Mucosa of rectum (tissue), 2 donors: ENCODE measurements at regions not wholly inside any gene's neighbourhood (a gene's known extent, or its start where the extent isn't known, plus 50 kb on each side); places are given as distances from the start of the nearest gene placed in this dataset.

Source experiments
- H3K27ac ChIP-seq, 2 donors: one replicate each; pipeline ENCODE4 v1.7.0; 2013; ENCODE audit warnings: inconsistent platforms in 2 of 2, low read depth in 2 of 2, low read length in 2 of 2
- H3K27me3 ChIP-seq, 2 donors: one replicate each; pipeline ENCODE4 v1.7.0; 2013; ENCODE audit warnings: low read length in 2 of 2; ENCODE audit not compliant: control insufficient read depth in 2 of 2, insufficient read depth in 2 of 2
- H3K36me3 ChIP-seq, 2 donors: one replicate each; pipeline ENCODE4 v1.7.0; 2013; ENCODE audit warnings: low read length in 2 of 2; ENCODE audit not compliant: control insufficient read depth in 2 of 2, insufficient read depth in 2 of 2
- H3K4me1 ChIP-seq, 2 donors: one replicate each; pipeline ENCODE4 v1.7.0; 2013; ENCODE audit warnings: low read length in 2 of 2, mild to moderate bottlenecking in 1 of 2; ENCODE audit not compliant: control insufficient read depth in 2 of 2, insufficient read depth in 2 of 2
- H3K4me3 ChIP-seq, 2 donors: one replicate each; pipeline ENCODE4 v1.7.0; 2013; ENCODE audit warnings: low read length in 2 of 2
- H3K9ac ChIP-seq, 2 donors: one replicate each; pipeline ENCODE4 v1.7.0; 2013; ENCODE audit warnings: low read length in 2 of 2, low read depth in 1 of 2, mild to moderate bottlenecking in 1 of 2
- H3K9me3 ChIP-seq, 2 donors: one replicate each; pipeline ENCODE4 v1.7.0; 2013; ENCODE audit warnings: low read length in 2 of 2; ENCODE audit not compliant: control insufficient read depth in 2 of 2
- donor health status: healthy.
- donor health status: Normal muscosa, but diverticular disease.

- H3K36me3 ChIP-seq = no peaks in the 10 kb centered on the region
- no peak overlapping the region for H3K9ac ChIP-seq
- H3K4me1 ChIP-seq = no peaks in the 10 kb centered on the region
- no peaks in the 10 kb centered on the region for H3K27me3 ChIP-seq
- peaks cover 0 to 3% of the 10 kb centered on the region in 2 donors for H3K9me3 ChIP-seq
- H3K4me3 ChIP-seq = no peak overlapping the region
- peak overlapping the region in 1 of 2 donors; percentile 45 for H3K27ac ChIP-seq
Measured at GRCh38 chr5:39519566-39520231, 94.9 kb upstream of the DAB2 start.

GRCh38 chr5:39519079-39519478 lies 94.3 kb upstream of the DAB2 start:
- H3K9ac ChIP-seq = no peak overlapping the region
- H3K27ac ChIP-seq = no peak overlapping the region
- H3K36me3 ChIP-seq = no peaks in the 10 kb centered on the region
- no peaks in the 10 kb centered on the region for H3K27me3 ChIP-seq
- peaks cover 0 to 3% of the 10 kb centered on the region in 2 donors for H3K9me3 ChIP-seq
- H3K4me3 ChIP-seq = no peak overlapping the region
- H3K4me1 ChIP-seq = no peaks in the 10 kb centered on the region

- Histone ChIP-seq H3K4me3 (no peak overlapping the region), H3K9me3 (peaks cover 0 to 3% of the 10 kb centered on the region in 2 donors), H3K4me1 (peaks cover 0 to 5% of the 10 kb centered on the region in 2 donors), H3K9ac (no peak overlapping the region), H3K27me3 (no peaks in the 10 kb centered on the region), H3K27ac (no peak overlapping the region), H3K36me3 (no peaks in the 10 kb centered on the region)
Measured at GRCh38 chr5:39518516-39518915, 93.7 kb upstream of the DAB2 start.

DNA sequence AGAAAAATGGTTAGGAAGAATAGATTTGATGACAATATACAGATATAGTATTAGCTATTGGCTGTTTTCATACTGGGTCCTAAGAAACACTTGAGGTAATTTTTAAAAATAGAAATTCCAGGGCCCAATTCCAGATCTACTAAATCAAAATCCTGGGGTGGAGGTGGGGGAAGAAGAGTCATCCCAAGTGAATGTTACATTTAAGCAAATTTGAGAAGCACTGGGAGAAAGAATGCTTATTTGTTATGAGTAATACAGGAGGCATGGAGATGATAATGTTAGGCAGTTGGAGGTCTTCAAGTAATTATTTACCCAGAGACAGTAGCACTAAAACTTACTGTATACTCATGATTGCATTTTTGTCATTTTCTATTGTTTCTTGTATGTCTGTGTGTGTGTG lies 93.0 kb upstream of the DAB2 start:
- Histone ChIP-seq H3K9ac (no peak overlapping the region), H3K27ac (no peak overlapping the region), H3K4me3 (no peak overlapping the region), H3K36me3 (no peaks in the 10 kb centered on the region), H3K4me1 (peaks cover 0 to 7% of the 10 kb centered on the region in 2 donors), H3K27me3 (no peaks in the 10 kb centered on the region), H3K9me3 (peaks cover 0 to 3% of the 10 kb centered on the region in 2 donors)

DNA sequence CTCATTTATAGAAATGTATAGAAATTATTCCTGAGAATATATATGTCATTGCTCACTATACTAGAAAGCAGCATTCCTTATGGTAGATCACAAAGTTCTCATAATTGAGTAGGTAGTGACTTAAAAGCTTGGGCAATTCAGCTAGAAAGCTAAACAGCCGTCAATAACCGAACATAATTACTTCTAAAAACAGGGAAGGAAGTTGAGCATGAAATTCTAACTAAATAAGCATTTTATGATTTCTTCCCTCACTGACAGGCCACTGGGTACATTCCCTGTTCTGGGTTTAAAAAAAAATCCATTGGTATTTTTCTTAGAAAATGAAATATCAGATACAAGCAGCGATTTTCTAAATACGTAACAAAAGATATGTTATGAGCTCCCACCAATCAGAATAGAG lies 91.1 kb upstream of the DAB2 start:
- no peaks in the 10 kb centered on the region for H3K9me3 ChIP-seq
- H3K27ac ChIP-seq = no peak overlapping the region
- H3K36me3 ChIP-seq = no peaks in the 10 kb centered on the region
- H3K9ac ChIP-seq = no peak overlapping the region
- H3K4me3 ChIP-seq = no peak overlapping the region
- H3K4me1 ChIP-seq = peaks cover 0 to 7% of the 10 kb centered on the region in 2 donors
- H3K27me3 ChIP-seq = no peaks in the 10 kb centered on the region

GRCh38 chr5:39513236-39513635 lies 88.5 kb upstream of the DAB2 start:
- no peaks in the 10 kb centered on the region for H3K9me3 ChIP-seq
- H3K9ac ChIP-seq = no peak overlapping the region
- H3K36me3 ChIP-seq = no peaks in the 10 kb centered on the region
- no peaks in the 10 kb centered on the region for H3K27me3 ChIP-seq
- peaks cover 0 to 7% of the 10 kb centered on the region in 2 donors for H3K4me1 ChIP-seq
- peak overlapping the region in 1 of 2 donors; percentile 32 for H3K27ac ChIP-seq
- no peak overlapping the region for H3K4me3 ChIP-seq

DNA sequence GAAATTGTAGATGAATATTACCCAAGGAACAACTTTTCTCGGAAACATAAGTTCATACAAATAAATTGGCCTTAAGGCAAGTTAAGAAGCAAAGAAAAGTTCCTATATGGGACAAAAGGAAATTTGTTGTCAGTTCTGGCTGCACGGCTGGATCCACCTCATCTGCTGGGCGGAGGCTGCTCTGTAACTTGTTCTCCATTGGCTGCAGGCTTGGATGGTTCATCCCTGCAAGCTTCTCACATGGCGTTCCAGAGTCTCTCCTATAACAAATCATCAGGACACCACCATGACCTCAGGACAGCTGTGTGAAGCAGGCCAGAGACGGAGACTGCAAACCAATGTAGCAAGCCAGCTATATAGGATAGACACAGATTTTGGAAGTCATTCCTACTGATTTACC lies 81.4 kb upstream of the DAB2 start:
- Histone ChIP-seq H3K4me3 (no peak overlapping the region), H3K4me1 (peaks cover 2 to 6% of the 10 kb centered on the region in 2 donors), H3K9me3 (no peaks in the 10 kb centered on the region), H3K9ac (no peak overlapping the region), H3K27me3 (no peaks in the 10 kb centered on the region), H3K27ac (no peak overlapping the region), H3K36me3 (no peaks in the 10 kb centered on the region)

GRCh38 chr5:39505791-39506190 lies 81.0 kb upstream of the DAB2 start:
- H3K27ac ChIP-seq = no peak overlapping the region
- H3K9me3 ChIP-seq = no peaks in the 10 kb centered on the region
- H3K4me3 ChIP-seq = no peak overlapping the region
- H3K4me1 ChIP-seq = peaks cover 2 to 6% of the 10 kb centered on the region in 2 donors
- H3K36me3 ChIP-seq = no peaks in the 10 kb centered on the region
- H3K9ac ChIP-seq = no peak overlapping the region
- H3K27me3 ChIP-seq = no peaks in the 10 kb centered on the region

DNA sequence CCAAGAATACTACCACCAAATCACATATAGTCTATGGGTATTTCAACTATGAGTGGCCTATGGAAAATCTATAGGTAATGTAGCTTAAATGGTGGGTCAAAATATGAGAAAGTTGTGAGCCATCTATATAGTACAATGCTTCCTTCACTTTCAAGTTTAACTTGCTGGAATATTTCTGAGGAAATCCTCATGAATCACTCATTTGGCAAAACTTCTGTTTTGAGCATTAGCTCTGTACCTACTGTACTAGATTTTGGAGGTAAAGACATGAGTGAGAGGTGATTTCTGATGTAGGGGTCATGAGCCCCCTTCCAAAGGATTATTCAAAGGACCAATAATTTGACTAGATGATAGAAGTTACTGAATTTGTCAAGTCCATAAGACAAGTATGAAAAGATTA lies 80.6 kb upstream of the DAB2 start:
- no peak overlapping the region for H3K27ac ChIP-seq
- peaks cover 2 to 6% of the 10 kb centered on the region in 2 donors for H3K4me1 ChIP-seq
- no peaks in the 10 kb centered on the region for H3K9me3 ChIP-seq

DNA sequence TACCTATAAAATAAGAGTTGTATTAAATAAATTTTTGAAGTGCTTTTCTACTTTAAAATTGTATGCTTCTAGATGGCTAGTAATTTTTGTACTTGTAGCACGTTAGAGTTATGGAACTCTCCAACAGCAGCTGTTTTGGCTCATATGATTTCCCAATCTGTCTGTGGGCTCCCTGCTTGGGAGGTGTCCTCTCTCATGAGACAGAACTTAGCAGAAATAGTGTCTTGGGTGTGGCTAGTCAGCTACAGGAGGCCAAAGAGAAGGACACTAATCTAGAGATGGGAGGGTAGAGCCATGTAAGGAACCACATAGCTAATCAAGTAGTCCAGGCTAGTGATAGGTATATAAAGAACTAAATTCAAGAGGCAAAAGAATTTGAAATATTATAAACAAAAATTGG lies 78.4 kb upstream of the DAB2 start:
- peak overlapping the region in 1 of 2 donors; percentile 48 for H3K27ac ChIP-seq
- H3K9ac ChIP-seq = no peak overlapping the region
- H3K4me1 ChIP-seq = peaks cover 2 to 6% of the 10 kb centered on the region in 2 donors

More for the DNA sequence above, 80.6 kb upstream of the DAB2 start:
- Histone ChIP-seq H3K9ac (no peak overlapping the region), H3K4me3 (no peak overlapping the region), H3K36me3 (no peaks in the 10 kb centered on the region), H3K27me3 (no peaks in the 10 kb centered on the region)

More for the DNA sequence above, 78.4 kb upstream of the DAB2 start:
- H3K36me3 ChIP-seq = no peaks in the 10 kb centered on the region
- no peak overlapping the region for H3K4me3 ChIP-seq
- no peaks in the 10 kb centered on the region for H3K27me3 ChIP-seq
- no peaks in the 10 kb centered on the region for H3K9me3 ChIP-seq
